HFFc6 (cell line): ENCODE measurements at regions not wholly inside any gene's neighbourhood (a gene's known extent, or its start where the extent isn't known, plus 50 kb on each side); places are given as distances from the start of the nearest gene placed in this dataset.

Source experiments
- DNase-seq: peaks from one replicate; pipeline ENCODE4 v3.0.0-alpha.2; 2018
- H3K27ac Mint-ChIP-seq: 2 replicates; pipeline ENCODE4 v1.8.0; 2020; ENCODE audit warnings: mild to moderate bottlenecking, mixed read lengths
- H3K27me3 Mint-ChIP-seq: 2 replicates; pipeline ENCODE4 v1.8.0; 2021; ENCODE audit warnings: mild to moderate bottlenecking, moderate library complexity, mixed read lengths; ENCODE audit not compliant: insufficient read depth
- H3K36me3 Mint-ChIP-seq: 2 replicates; pipeline ENCODE4 v1.8.0; 2021; ENCODE audit warnings: low read depth, mixed read lengths
- H3K4me1 Mint-ChIP-seq: 2 replicates; pipeline ENCODE4 v1.8.0; 2020; ENCODE audit warnings: low read depth, mixed read lengths
- H3K4me3 Mint-ChIP-seq: 2 replicates; pipeline ENCODE4 v1.8.0; 2020; ENCODE audit warnings: mild to moderate bottlenecking, moderate library complexity, mixed read lengths
- H3K9me3 Mint-ChIP-seq: 2 replicates; pipeline ENCODE4 v1.8.0; 2020; ENCODE audit warnings: mild to moderate bottlenecking, mixed read lengths
- CTCF ChIP-seq: fragments of 200-600 bp; sonication (generic); IDR thresholded peaks from 2 replicates; pipeline ENCODE4 v1.5.0; 2021; ENCODE audit warnings: antibody characterized with exemption, mild to moderate bottlenecking

GRCh38 chr17:72574675-72575510, 454.1 kb downstream of the SOX9 start:
- peaks cover 24% of the 10 kb centered on the region for H3K4me1 Mint-ChIP-seq
- no peak overlapping the region for H3K27ac Mint-ChIP-seq
- no peak overlapping the region for H3K4me3 Mint-ChIP-seq
- H3K9me3 Mint-ChIP-seq = no peaks in the 10 kb centered on the region
- H3K27me3 Mint-ChIP-seq = peaks cover 16% of the 10 kb centered on the region
- no peak for TF ChIP-seq CTCF
- H3K36me3 Mint-ChIP-seq = no peaks in the 10 kb centered on the region
- no peak for DNase-seq

GRCh38 chr17:72575542-72576233, 454.9 kb downstream of the SOX9 start:
- Mint-ChIP-seq H3K27me3 (peaks cover 16% of the 10 kb centered on the region), H3K9me3 (no peaks in the 10 kb centered on the region), H3K4me1 (peaks cover 24% of the 10 kb centered on the region), H3K4me3 (no peak overlapping the region), H3K27ac (no peak overlapping the region), H3K36me3 (no peaks in the 10 kb centered on the region)
- DNase-seq = no peak
- no peak for TF ChIP-seq CTCF

- DNase-seq = no peak
- Mint-ChIP-seq H3K27me3 (peaks cover 16% of the 10 kb centered on the region), H3K36me3 (no peaks in the 10 kb centered on the region), H3K9me3 (no peaks in the 10 kb centered on the region), H3K27ac (no peak overlapping the region), H3K4me1 (peaks cover 24% of the 10 kb centered on the region), H3K4me3 (no peak overlapping the region)
- no peak for TF ChIP-seq CTCF
Measured at GRCh38 chr17:72576289-72576759, 455.5 kb downstream of the SOX9 start.

GRCh38 chr17:72578817-72579470, 458.1 kb downstream of the SOX9 start:
- Mint-ChIP-seq H3K4me3 (no peak overlapping the region), H3K27me3 (peaks cover 10% of the 10 kb centered on the region)

GRCh38 chr17:72579990-72580320, 459.1 kb downstream of the SOX9 start:
- no peaks in the 10 kb centered on the region for H3K9me3 Mint-ChIP-seq
- no peak for DNase-seq
- no peak overlapping the region for H3K27ac Mint-ChIP-seq
- TF ChIP-seq CTCF = no peak
- no peak overlapping the region for H3K4me3 Mint-ChIP-seq
- peaks cover 7% of the 10 kb centered on the region for H3K27me3 Mint-ChIP-seq
- peaks cover 19% of the 10 kb centered on the region for H3K4me1 Mint-ChIP-seq
- no peaks in the 10 kb centered on the region for H3K36me3 Mint-ChIP-seq

More at GRCh38 chr17:72578817-72579470, 458.1 kb downstream of the SOX9 start:
- H3K4me1 Mint-ChIP-seq = peaks cover 19% of the 10 kb centered on the region
- H3K27ac Mint-ChIP-seq = no peak overlapping the region
- TF ChIP-seq CTCF = no peak
- DNase-seq = no peak
- H3K36me3 Mint-ChIP-seq = no peaks in the 10 kb centered on the region
- H3K9me3 Mint-ChIP-seq = no peaks in the 10 kb centered on the region
